ENCODE measurements at regions not wholly inside any gene's neighbourhood (a gene's known extent, or its start where the extent isn't known, plus 50 kb on each side); places are given as distances from the start of the nearest gene placed in this dataset.

GRCh38 chr11:29527391-29527936 lies 489.4 kb downstream of the KCNA4 start:
- H3K9ac ChIP-seq (ENCODE audit: low read depth in 1 of 3, low read length in 3 of 3), result no peak overlapping the region
- H3K27me3 ChIP-seq (ENCODE audit: control insufficient read depth in 3 of 3, insufficient read depth in 3 of 3, low read length in 3 of 3), result no peaks in the 10 kb centered on the region
- H3K4me3 ChIP-seq (ENCODE audit: low read length in 3 of 3), result no peak overlapping the region
- no peak overlapping the region for H3K27ac ChIP-seq (ENCODE audit: low read depth, low read length)
- H3K9me3 ChIP-seq (ENCODE audit: control insufficient read depth in 3 of 3, low read length in 3 of 3), result no peaks in the 10 kb centered on the region
- no peaks in the 10 kb centered on the region for H3K36me3 ChIP-seq (ENCODE audit: control insufficient read depth in 3 of 3, insufficient read depth in 3 of 3, low read length in 3 of 3)
- no peaks in the 10 kb centered on the region for H3K4me1 ChIP-seq (ENCODE audit: control insufficient read depth in 3 of 3, insufficient read depth in 3 of 3, low read length in 3 of 3)

DNA sequence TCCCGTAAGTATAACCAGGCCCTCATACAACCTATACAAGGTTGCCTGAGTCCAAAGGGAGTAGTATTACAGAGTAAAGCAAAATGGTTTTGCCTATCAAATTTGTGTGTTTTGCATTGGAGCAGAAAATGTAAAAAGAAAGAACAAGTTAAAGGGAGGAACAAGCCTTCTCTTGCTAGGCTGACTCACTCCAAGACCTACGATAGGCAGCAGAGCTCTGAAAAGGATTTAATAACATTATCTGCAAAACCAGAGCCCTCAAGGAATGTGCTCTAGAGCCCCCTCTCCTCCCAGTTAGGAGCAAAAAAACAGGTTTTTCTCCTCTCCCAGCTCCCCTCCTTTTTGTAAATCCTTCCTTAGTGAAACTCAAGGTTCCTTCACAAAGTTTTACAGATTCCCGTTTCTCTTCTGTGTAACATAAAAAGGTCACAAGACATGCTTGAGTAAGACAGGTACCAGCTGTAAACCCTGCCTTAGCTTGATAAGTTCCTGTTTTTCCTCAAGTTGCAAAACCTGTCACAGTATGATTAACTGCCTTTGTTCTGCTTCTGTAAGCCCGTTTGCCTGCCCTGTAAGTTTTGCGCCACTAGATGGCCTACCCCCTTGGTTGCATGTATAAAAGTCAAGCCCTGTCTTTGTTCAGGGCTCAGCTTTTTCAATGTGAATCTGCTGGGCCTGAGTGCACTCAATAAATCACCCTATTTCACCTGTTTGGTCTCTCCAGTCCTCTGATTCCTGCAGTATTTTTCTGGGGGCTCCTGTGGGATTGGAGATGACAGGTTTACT lies 498.2 kb downstream of the KCNA4 start:
- Histone ChIP-seq H3K4me1 (ENCODE audit: control insufficient read depth in 3 of 3, insufficient read depth in 3 of 3, low read length in 3 of 3) (no peaks in the 10 kb centered on the region), H3K36me3 (ENCODE audit: control insufficient read depth in 3 of 3, insufficient read depth in 3 of 3, low read length in 3 of 3) (no peaks in the 10 kb centered on the region), H3K27me3 (ENCODE audit: control insufficient read depth in 3 of 3, insufficient read depth in 3 of 3, low read length in 3 of 3) (no peaks in the 10 kb centered on the region), H3K9ac (ENCODE audit: low read depth in 1 of 3, low read length in 3 of 3) (no peak overlapping the region), H3K4me3 (ENCODE audit: low read length in 3 of 3) (no peak overlapping the region), H3K27ac (ENCODE audit: low read depth, low read length) (no peak overlapping the region), H3K9me3 (ENCODE audit: control insufficient read depth in 3 of 3, low read length in 3 of 3) (peaks cover 0 to 3% (median 0%) of the 10 kb centered on the region in 3 donors)

DNA sequence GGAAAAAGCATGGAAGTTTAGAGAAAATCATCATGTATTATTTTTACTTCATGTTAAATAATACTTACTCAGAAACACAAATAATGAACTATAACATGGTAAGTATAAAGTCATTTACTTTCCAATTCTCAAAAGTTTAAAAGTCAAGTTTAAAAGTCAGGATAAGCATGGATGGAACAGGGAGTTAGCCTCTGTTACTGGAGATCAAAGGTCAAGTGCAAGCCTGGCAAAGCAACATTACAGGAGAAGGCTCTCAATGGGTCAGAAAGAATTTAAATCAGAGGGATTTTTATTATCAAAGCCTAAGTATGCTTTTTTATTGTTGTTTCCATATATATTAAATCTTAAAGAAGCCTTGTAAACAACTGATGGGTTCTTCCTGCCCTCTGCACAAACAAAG lies 505.4 kb downstream of the KCNA4 start:
- Histone ChIP-seq H3K4me3 (ENCODE audit: low read length in 3 of 3) (no peak overlapping the region), H3K9me3 (ENCODE audit: control insufficient read depth in 3 of 3, low read length in 3 of 3) (no peaks in the 10 kb centered on the region), H3K4me1 (ENCODE audit: control insufficient read depth in 3 of 3, insufficient read depth in 3 of 3, low read length in 3 of 3) (no peaks in the 10 kb centered on the region), H3K9ac (ENCODE audit: low read depth in 1 of 3, low read length in 3 of 3) (no peak overlapping the region), H3K27me3 (ENCODE audit: control insufficient read depth in 3 of 3, insufficient read depth in 3 of 3, low read length in 3 of 3) (no peaks in the 10 kb centered on the region), H3K36me3 (ENCODE audit: control insufficient read depth in 3 of 3, insufficient read depth in 3 of 3, low read length in 3 of 3) (no peaks in the 10 kb centered on the region), H3K27ac (ENCODE audit: low read depth, low read length) (no peak overlapping the region)

DNA sequence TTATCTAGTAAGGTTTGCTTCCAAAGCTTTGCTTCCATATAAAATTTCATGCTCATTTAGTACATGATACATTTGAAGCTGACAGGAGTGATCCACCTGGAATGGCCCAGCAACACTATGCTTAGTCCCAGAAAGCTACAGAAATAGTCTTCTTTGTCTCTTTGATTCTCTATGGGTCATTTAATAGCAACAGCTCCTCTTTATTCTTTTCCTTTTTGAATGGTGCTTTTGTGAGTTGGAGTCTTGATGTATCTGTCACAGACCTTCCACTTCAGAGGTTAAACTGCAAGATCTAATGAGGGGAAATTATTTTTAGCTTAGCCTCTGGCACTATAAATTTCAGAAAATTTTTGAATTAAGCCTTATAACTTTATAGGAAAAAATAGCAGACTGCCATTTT lies 509.5 kb downstream of the KCNA4 start:
- Histone ChIP-seq H3K36me3 (ENCODE audit: control insufficient read depth in 3 of 3, insufficient read depth in 3 of 3, low read length in 3 of 3) (no peaks in the 10 kb centered on the region), H3K4me1 (ENCODE audit: control insufficient read depth in 3 of 3, insufficient read depth in 3 of 3, low read length in 3 of 3) (no peaks in the 10 kb centered on the region), H3K9ac (ENCODE audit: low read depth in 1 of 3, low read length in 3 of 3) (no peak overlapping the region), H3K4me3 (ENCODE audit: low read length in 3 of 3) (no peak overlapping the region), H3K27ac (ENCODE audit: low read depth, low read length) (no peak overlapping the region), H3K27me3 (ENCODE audit: control insufficient read depth in 3 of 3, insufficient read depth in 3 of 3, low read length in 3 of 3) (no peaks in the 10 kb centered on the region), H3K9me3 (ENCODE audit: control insufficient read depth in 3 of 3, low read length in 3 of 3) (no peaks in the 10 kb centered on the region)

GRCh38 chr11:29495676-29496075 lies 521.2 kb downstream of the KCNA4 start:
- Histone ChIP-seq H3K27ac (ENCODE audit: low read depth, low read length) (no peak overlapping the region), H3K9ac (ENCODE audit: low read depth in 1 of 3, low read length in 3 of 3) (no peak overlapping the region), H3K27me3 (ENCODE audit: control insufficient read depth in 3 of 3, insufficient read depth in 3 of 3, low read length in 3 of 3) (no peaks in the 10 kb centered on the region), H3K9me3 (ENCODE audit: control insufficient read depth in 3 of 3, low read length in 3 of 3) (no peaks in the 10 kb centered on the region), H3K4me3 (ENCODE audit: low read length in 3 of 3) (no peak overlapping the region), H3K36me3 (ENCODE audit: control insufficient read depth in 3 of 3, insufficient read depth in 3 of 3, low read length in 3 of 3) (no peaks in the 10 kb centered on the region), H3K4me1 (ENCODE audit: control insufficient read depth in 3 of 3, insufficient read depth in 3 of 3, low read length in 3 of 3) (no peaks in the 10 kb centered on the region)

DNA sequence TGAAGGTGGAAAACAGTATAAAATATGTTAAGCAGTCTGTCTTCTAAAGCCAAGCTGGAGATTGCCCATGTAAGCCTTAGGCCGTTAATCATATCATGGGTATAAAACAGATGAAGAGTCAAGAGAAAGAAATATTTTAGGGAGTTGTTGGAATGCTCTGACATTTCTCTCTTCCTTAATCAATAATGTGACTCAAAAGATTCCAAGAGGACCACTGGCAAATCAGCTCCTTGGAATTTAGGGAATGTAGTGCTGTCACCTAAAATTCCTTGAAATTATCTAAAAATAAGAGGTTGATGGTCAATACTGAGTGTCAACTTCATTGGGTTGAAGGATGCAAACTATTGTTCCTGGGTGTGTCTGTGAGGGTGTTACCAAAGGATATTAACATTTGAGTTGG lies 525.9 kb downstream of the KCNA4 start:
- Histone ChIP-seq H3K27ac (ENCODE audit: low read depth, low read length) (no peak overlapping the region), H3K9ac (ENCODE audit: low read depth in 1 of 3, low read length in 3 of 3) (no peak overlapping the region), H3K9me3 (ENCODE audit: control insufficient read depth in 3 of 3, low read length in 3 of 3) (no peaks in the 10 kb centered on the region), H3K36me3 (ENCODE audit: control insufficient read depth in 3 of 3, insufficient read depth in 3 of 3, low read length in 3 of 3) (no peaks in the 10 kb centered on the region), H3K4me1 (ENCODE audit: control insufficient read depth in 3 of 3, insufficient read depth in 3 of 3, low read length in 3 of 3) (no peaks in the 10 kb centered on the region), H3K4me3 (ENCODE audit: low read length in 3 of 3) (no peak overlapping the region), H3K27me3 (ENCODE audit: control insufficient read depth in 3 of 3, insufficient read depth in 3 of 3, low read length in 3 of 3) (no peaks in the 10 kb centered on the region)

DNA sequence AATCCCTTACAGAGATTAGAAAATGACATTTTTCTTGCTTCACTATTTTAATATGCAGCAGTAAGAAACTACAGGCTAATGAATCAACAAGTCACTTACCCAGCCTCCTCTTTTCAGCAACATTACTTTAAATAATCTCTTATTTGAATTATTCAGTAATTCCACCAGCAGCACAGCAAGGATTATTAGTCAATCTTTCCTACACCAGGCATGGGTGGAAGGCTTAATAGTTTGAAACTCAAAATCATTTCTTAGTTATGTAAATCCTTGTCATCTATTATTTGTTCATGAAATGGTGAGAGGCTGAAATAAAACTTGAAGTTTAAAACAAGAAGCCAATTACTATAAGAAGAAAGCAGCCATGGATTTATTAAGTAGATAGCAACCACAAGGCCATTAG lies 530.5 kb downstream of the KCNA4 start:
- Histone ChIP-seq H3K9me3 (ENCODE audit: control insufficient read depth in 3 of 3, low read length in 3 of 3) (no peaks in the 10 kb centered on the region), H3K4me1 (ENCODE audit: control insufficient read depth in 3 of 3, insufficient read depth in 3 of 3, low read length in 3 of 3) (no peaks in the 10 kb centered on the region), H3K4me3 (ENCODE audit: low read length in 3 of 3) (no peak overlapping the region), H3K27me3 (ENCODE audit: control insufficient read depth in 3 of 3, insufficient read depth in 3 of 3, low read length in 3 of 3) (no peaks in the 10 kb centered on the region), H3K27ac (ENCODE audit: low read depth, low read length) (no peak overlapping the region), H3K36me3 (ENCODE audit: control insufficient read depth in 3 of 3, insufficient read depth in 3 of 3, low read length in 3 of 3) (no peaks in the 10 kb centered on the region), H3K9ac (ENCODE audit: low read depth in 1 of 3, low read length in 3 of 3) (no peak overlapping the region)

DNA sequence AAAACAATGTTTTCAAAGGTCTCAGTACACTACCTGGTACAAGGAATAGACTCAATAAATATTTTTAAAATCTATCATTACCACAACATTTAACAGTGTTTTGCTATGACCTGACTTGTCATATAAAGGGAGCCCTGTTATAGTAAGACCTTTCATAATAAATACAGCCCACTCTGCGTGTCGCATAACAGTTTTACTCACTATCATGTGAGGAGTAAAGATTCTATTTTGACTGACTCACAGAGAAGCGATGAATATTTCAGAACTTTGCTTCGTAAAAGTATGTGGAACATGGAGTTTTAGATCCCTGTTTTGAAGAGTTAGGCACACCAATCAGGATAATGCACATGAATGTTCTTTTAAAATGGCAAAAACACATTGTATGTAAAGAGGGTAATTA lies 531.2 kb downstream of the KCNA4 start:
- no peaks in the 10 kb centered on the region for H3K27me3 ChIP-seq (ENCODE audit: control insufficient read depth in 3 of 3, insufficient read depth in 3 of 3, low read length in 3 of 3)
- no peaks in the 10 kb centered on the region for H3K9me3 ChIP-seq (ENCODE audit: control insufficient read depth in 3 of 3, low read length in 3 of 3)
- no peak overlapping the region for H3K9ac ChIP-seq (ENCODE audit: low read depth in 1 of 3, low read length in 3 of 3)
- no peaks in the 10 kb centered on the region for H3K36me3 ChIP-seq (ENCODE audit: control insufficient read depth in 3 of 3, insufficient read depth in 3 of 3, low read length in 3 of 3)
- no peaks in the 10 kb centered on the region for H3K4me1 ChIP-seq (ENCODE audit: control insufficient read depth in 3 of 3, insufficient read depth in 3 of 3, low read length in 3 of 3)
- no peak overlapping the region for H3K27ac ChIP-seq (ENCODE audit: low read depth, low read length)
- H3K4me3 ChIP-seq (ENCODE audit: low read length in 3 of 3), result no peak overlapping the region

DNA sequence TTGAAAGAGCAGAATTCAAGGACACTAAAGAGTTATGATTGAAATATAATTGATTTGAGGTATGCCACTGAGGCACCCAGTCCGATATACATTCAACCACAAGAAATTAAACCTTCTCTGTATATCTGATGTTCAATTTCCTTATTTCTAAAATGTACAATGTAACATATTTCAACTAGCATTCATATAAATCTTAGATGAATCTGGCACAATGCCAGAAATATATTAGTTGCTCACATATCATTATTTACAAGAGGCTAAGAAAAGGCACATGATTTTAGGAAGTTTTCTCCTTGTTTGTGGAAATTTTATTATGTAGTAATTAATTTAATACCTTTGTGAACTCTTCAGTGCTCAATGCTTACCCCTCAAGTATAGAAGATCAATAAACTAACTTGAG lies 532.3 kb downstream of the KCNA4 start:
- Histone ChIP-seq H3K27ac (ENCODE audit: low read depth, low read length) (no peak overlapping the region), H3K9ac (ENCODE audit: low read depth in 1 of 3, low read length in 3 of 3) (no peak overlapping the region), H3K36me3 (ENCODE audit: control insufficient read depth in 3 of 3, insufficient read depth in 3 of 3, low read length in 3 of 3) (no peaks in the 10 kb centered on the region), H3K4me1 (ENCODE audit: control insufficient read depth in 3 of 3, insufficient read depth in 3 of 3, low read length in 3 of 3) (no peaks in the 10 kb centered on the region), H3K9me3 (ENCODE audit: control insufficient read depth in 3 of 3, low read length in 3 of 3) (no peaks in the 10 kb centered on the region), H3K27me3 (ENCODE audit: control insufficient read depth in 3 of 3, insufficient read depth in 3 of 3, low read length in 3 of 3) (no peaks in the 10 kb centered on the region), H3K4me3 (ENCODE audit: low read length in 3 of 3) (no peak overlapping the region)

- no peak overlapping the region for H3K9ac ChIP-seq (ENCODE audit: low read depth in 1 of 3, low read length in 3 of 3)
- H3K27me3 ChIP-seq (ENCODE audit: control insufficient read depth in 3 of 3, insufficient read depth in 3 of 3, low read length in 3 of 3), result no peaks in the 10 kb centered on the region
- no peak overlapping the region for H3K4me3 ChIP-seq (ENCODE audit: low read length in 3 of 3)
- no peaks in the 10 kb centered on the region for H3K4me1 ChIP-seq (ENCODE audit: control insufficient read depth in 3 of 3, insufficient read depth in 3 of 3, low read length in 3 of 3)
- no peaks in the 10 kb centered on the region for H3K9me3 ChIP-seq (ENCODE audit: control insufficient read depth in 3 of 3, low read length in 3 of 3)
- no peaks in the 10 kb centered on the region for H3K36me3 ChIP-seq (ENCODE audit: control insufficient read depth in 3 of 3, insufficient read depth in 3 of 3, low read length in 3 of 3)
- H3K27ac ChIP-seq (ENCODE audit: low read depth, low read length), result no peak overlapping the region
Observed at GRCh38 chr11:29483831-29484230, 533.0 kb downstream of the KCNA4 start.
